NB4 (cell line): ENCODE measurements at regions not wholly inside any gene's neighbourhood (a gene's known extent, or its start where the extent isn't known, plus 50 kb on each side); places are given as distances from the start of the nearest gene placed in this dataset.

Experiments
- DNase-seq: peaks from one replicate; pipeline ENCODE4 v3.0.0; 2010; ENCODE audit warnings: low read depth
- H3K4me3 ChIP-seq: one replicate; pipeline ENCODE4 v1.5.1; 2011; ENCODE audit warnings: mild to moderate bottlenecking, low read depth, low read length, moderate library complexity
- CTCF ChIP-seq: IDR thresholded peaks from one replicate; pipeline ENCODE4 v1.5.1; 2012; ENCODE audit warnings: low read depth, low read length
- MAX ChIP-seq: IDR thresholded peaks from 2 replicates; pipeline ENCODE4 v1.6.1; 2011; ENCODE audit warnings: low read depth, low read length
- MYC ChIP-seq: IDR thresholded peaks from 2 replicates; pipeline ENCODE4 v1.6.1; 2011; ENCODE audit warnings: low read depth, low read length
- POLR2A ChIP-seq: IDR thresholded peaks from 2 replicates; pipeline ENCODE4 v1.6.1; 2011; ENCODE audit warnings: mild to moderate bottlenecking; ENCODE audit not compliant: insufficient read length; ENCODE audit errors: extremely low read depth

GRCh38 chr10:57624856-57625592 is 642.7 kb downstream of the IPMK start:
- DNase-seq = no peak
- TF ChIP-seq MYC (no peak), MAX (no peak), CTCF (no peak), POLR2A (no peak)
- no peak overlapping the region for H3K4me3 ChIP-seq

GRCh38 chr10:57624066-57624465 is 643.6 kb downstream of the IPMK start:
- TF ChIP-seq POLR2A (no peak), CTCF (no peak), MYC (no peak), MAX (no peak)
- DNase-seq = no peak
- H3K4me3 ChIP-seq = no peak overlapping the region

GRCh38 chr10:57621466-57621865 is 646.2 kb downstream of the IPMK start:
- DNase-seq = no peak
- H3K4me3 ChIP-seq = no peak overlapping the region
- TF ChIP-seq CTCF (no peak), MAX (no peak), POLR2A (no peak)

- no peak overlapping the region for H3K4me3 ChIP-seq
- TF ChIP-seq CTCF (no peak), MAX (no peak), MYC (no peak), POLR2A (no peak)
- DNase-seq = no peak
These were observed 661.7 kb downstream of the IPMK start for GRCh38 chr10:57605948-57606485.

- H3K4me3 ChIP-seq = no peak overlapping the region
- TF ChIP-seq POLR2A (no peak), CTCF (no peak), MYC (no peak), MAX (no peak)
- no peak for DNase-seq
These were observed 668.3 kb downstream of the IPMK start for GRCh38 chr10:57599440-57599839.
